A549 (cell line): ENCODE measurements at regions not wholly inside any gene's neighbourhood (a gene's known extent, or its start where the extent isn't known, plus 50 kb on each side); places are given as distances from the start of the nearest gene placed in this dataset.

Experiments used
- BHLHE40 ChIP-seq: IDR thresholded peaks from 2 replicates; pipeline ENCODE4 v1.6.1; 2012; ENCODE audit warnings: low read depth, low read length, inconsistent platforms
- CEBPB ChIP-seq, 2 experiments: fragments of >200 bp in 1 of 2; sonication (Bioruptor Twin) in 1 of 2; formaldehyde crosslinking in 1 of 2; IDR thresholded peaks; 2 replicates each; pipeline ENCODE4 v1.6.1; 2012 to 2016
- CTCF ChIP-seq: fragments of >200 bp; sonication (Bioruptor Twin); formaldehyde crosslinking; IDR thresholded peaks from 3 replicates; pipeline ENCODE4 v1.5.1; 2016
- HOXB13 ChIP-seq: fragments of 250-450 bp; sonication (Bioruptor Pico); IDR thresholded peaks from 2 replicates; pipeline ENCODE4 v1.5.0; 2020; ENCODE audit warnings: low read depth, mild to moderate bottlenecking, moderate library complexity
- POLR2A ChIP-seq: IDR thresholded peaks from 2 replicates; pipeline ENCODE4 v1.6.1; 2012; ENCODE audit warnings: mild to moderate bottlenecking, low read length
- REST ChIP-seq: fragments of 200-600 bp; sonication (generic); IDR thresholded peaks from 2 replicates; pipeline ENCODE4 v1.6.1; 2016; ENCODE audit warnings: antibody characterized with exemption, mild to moderate bottlenecking, moderate library complexity
- RFX5 ChIP-seq: fragments of 450-650 bp; IDR thresholded peaks from 2 replicates; pipeline ENCODE4 v1.7.1; 2014; ENCODE audit warnings: antibody characterized with exemption, mild to moderate bottlenecking, moderate library complexity
- ZNF302 ChIP-seq: fragments of 250-450 bp; sonication (Bioruptor Pico); IDR thresholded peaks from 2 replicates; pipeline ENCODE4 v1.9.0; 2021; ENCODE audit warnings: inconsistent platforms, mild to moderate bottlenecking, moderate library complexity
- TF ChIP-seq, protein P1 (sequence below): fragments of 150-350 bp; IDR thresholded peaks from 2 replicates; pipeline ENCODE4 v1.6.1; 2014; ENCODE audit warnings: low read depth, mild to moderate bottlenecking, low read length

GRCh38 chr6:106766201-106766600, 136.8 kb downstream of the QRSL1 start:
- TF ChIP-seq HOXB13 (CRISPR knock-in tag) (no peak), POLR2A (no peak), CTCF (no peak), ZNF302 (no peak), BHLHE40 (no peak), CEBPB (IDR thresholded peaks at IDR 0.05) (no peak), REST (no peak), RFX5 (no peak)
- TF ChIP-seq, protein P1, sequence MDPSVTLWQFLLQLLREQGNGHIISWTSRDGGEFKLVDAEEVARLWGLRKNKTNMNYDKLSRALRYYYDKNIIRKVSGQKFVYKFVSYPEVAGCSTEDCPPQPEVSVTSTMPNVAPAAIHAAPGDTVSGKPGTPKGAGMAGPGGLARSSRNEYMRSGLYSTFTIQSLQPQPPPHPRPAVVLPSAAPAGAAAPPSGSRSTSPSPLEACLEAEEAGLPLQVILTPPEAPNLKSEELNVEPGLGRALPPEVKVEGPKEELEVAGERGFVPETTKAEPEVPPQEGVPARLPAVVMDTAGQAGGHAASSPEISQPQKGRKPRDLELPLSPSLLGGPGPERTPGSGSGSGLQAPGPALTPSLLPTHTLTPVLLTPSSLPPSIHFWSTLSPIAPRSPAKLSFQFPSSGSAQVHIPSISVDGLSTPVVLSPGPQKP = no peak
